GM12878 (cell line): ENCODE measurements at regions not wholly inside any gene's neighbourhood (a gene's known extent, or its start where the extent isn't known, plus 50 kb on each side); places are given as distances from the start of the nearest gene placed in this dataset.

Source experiments
- ATAC-seq: fragments of 200-7000 bp; cut with Tn5 transposase; 3 replicates; pipeline ENCODE4 v1.9.1; 2020; ENCODE audit warnings: mild to moderate bottlenecking, moderate library complexity
- BruUV-seq: library from RNA; stranded (reverse); fragments of 400-500 nt; replicated peaks from 2 replicates; lab custom pipeline; 2021; lab: Mats Ljungman, UMichigan
- CTCF ChIA-PET: fragments of 300-600 bp; sonication (Branson Sonifier 250); formaldehyde crosslinking; extraction: SDS; loops from one replicate; lab custom pipeline; 2021; ENCODE audit warnings: inconsistent platforms; lab: Yijun Ruan, JAX
- POLR2A ChIA-PET: fragments of 350-600 bp; formaldehyde crosslinking; extraction: SDS; loops from one replicate; lab custom pipeline; 2021; ENCODE audit warnings: inconsistent platforms; lab: Charles Lee
- RAD21 ChIA-PET: fragments of 300-600 bp; sonication (Branson Sonifier 250); formaldehyde crosslinking; loops from one replicate; lab custom pipeline; 2023; ENCODE audit warnings: antibody characterized with exemption; ENCODE audit not compliant: unreplicated experiment; lab: Charles Lee
- SMC1A ChIA-PET: fragments of 300-600 bp; sonication (Branson Sonifier 250); formaldehyde crosslinking; loops from one replicate; lab custom pipeline; 2023; ENCODE audit not compliant: unreplicated experiment, uncharacterized antibody; lab: Charles Lee
- DNase-seq: peaks from one replicate; pipeline ENCODE4 v3.0.0-alpha.2; 2011; ENCODE audit warnings: low read depth, low spot score
- FAIRE-seq: peaks from 3 replicates; lab custom pipeline; 2011; peaks lifted over from hg19 to GRCh38; lab: Jason Lieb, UNC
- H2AFZ ChIP-seq: 2 replicates; pipeline ENCODE4 v1.6.0; 2011; ENCODE audit warnings: low read depth, low read length, control low read depth; ENCODE audit not compliant: control insufficient read depth
- H3K27ac ChIP-seq: 2 replicates; pipeline ENCODE4 v1.5.1; 2011; ENCODE audit warnings: control low read depth; ENCODE audit not compliant: control insufficient read depth, insufficient read depth
- H3K27me3 ChIP-seq, 2 experiments: replicated peaks in 1 of 2; 2 replicates each; pipeline versions ENCODE4 v1.6.0 to v1.6.1; 2011; ENCODE audit warnings: low read length in 1 of 2; ENCODE audit not compliant: control insufficient read depth in 2 of 2, insufficient read depth in 2 of 2
- H3K36me3 ChIP-seq, 2 experiments: 2 replicates each; pipeline ENCODE4 v1.5.1; 2011; ENCODE audit warnings: low read length in 1 of 2; ENCODE audit not compliant: control insufficient read depth in 2 of 2, insufficient read depth in 2 of 2
- H3K4me1 ChIP-seq: 2 replicates; pipeline ENCODE4 v1.6.1; 2011; ENCODE audit warnings: mild to moderate bottlenecking, low read length, moderate library complexity, mixed read lengths; ENCODE audit not compliant: control insufficient read depth, insufficient read depth
- H3K4me2 ChIP-seq: 2 replicates; pipeline ENCODE4 v1.6.0; 2011; ENCODE audit warnings: control low read depth; ENCODE audit not compliant: control insufficient read depth, insufficient read depth
- H3K4me3 ChIP-seq: fragments of 200-600 bp; sonication (generic); 2 replicates; pipeline ENCODE4 v1.5.1; 2016
- H3K79me2 ChIP-seq: 2 replicates; pipeline ENCODE4 v1.6.0; 2011; ENCODE audit warnings: low read length; ENCODE audit not compliant: control insufficient read depth, insufficient read depth
- H3K9ac ChIP-seq: 2 replicates; pipeline ENCODE4 v1.8.0; 2011; ENCODE audit warnings: low read length, control low read depth, mixed read lengths; ENCODE audit not compliant: control insufficient read depth, insufficient read depth
- H3K9me3 ChIP-seq: replicated peaks from 3 replicates; pipeline ENCODE4 v1.5.1; 2011; ENCODE audit warnings: mild to moderate bottlenecking, low read length; ENCODE audit not compliant: control insufficient read depth, insufficient read depth
- H4K20me1 ChIP-seq: 2 replicates; pipeline ENCODE4 v1.6.0; 2011; ENCODE audit not compliant: control insufficient read depth, insufficient read depth
- ASH2L ChIP-seq: fragments of 300-600, 200-600 bp; sonication (generic); IDR thresholded peaks from 2 replicates; pipeline ENCODE4 v1.6.1; 2017; ENCODE audit warnings: low read depth, mild to moderate bottlenecking, borderline replicate concordance
- BCL11A ChIP-seq: IDR thresholded peaks from 2 replicates; pipeline ENCODE4 v1.6.1; 2011; ENCODE audit warnings: low read depth, low read length
- CREM ChIP-seq: IDR thresholded peaks from 2 replicates; pipeline ENCODE4 v1.6.1; 2014; ENCODE audit warnings: antibody characterized with exemption, low read depth
- MEF2B ChIP-seq: fragments of 450-650 bp; IDR thresholded peaks from 2 replicates; pipeline ENCODE4 v1.6.1; 2018; ENCODE audit warnings: mild to moderate bottlenecking, moderate library complexity; ENCODE audit not compliant: partially characterized antibody, poor library complexity, severe bottlenecking
- ZNF24 ChIP-seq: fragments of 450-650 bp; IDR thresholded peaks from 2 replicates; pipeline ENCODE4 v1.6.1; 2017; ENCODE audit warnings: antibody characterized with exemption, mild to moderate bottlenecking
- ZZZ3 ChIP-seq: IDR thresholded peaks from 2 replicates; pipeline ENCODE4 v1.6.1; 2011; ENCODE audit warnings: low read depth; ENCODE audit not compliant: control insufficient read depth, insufficient read length
- in situ Hi-C: fragments of 300-500 bp; cut with MboI; formaldehyde crosslinking; loops from 9 replicates; pipeline ENCODE4 v1.14.3; 2018; ENCODE audit warnings: mixed read lengths
- intact Hi-C: fragments of 100-400 bp; cut with micrococcal nuclease; formaldehyde crosslinking; loops from one replicate; pipeline ENCODE4 v1.14.2; 2022; ENCODE audit not compliant: unreplicated experiment
- TF ChIP-seq, protein P1 (sequence below): IDR thresholded peaks from 2 replicates; pipeline ENCODE4 v1.6.1; 2012; ENCODE audit warnings: mild to moderate bottlenecking, low read depth, low read length
- TF ChIP-seq, protein P2 (sequence below): fragments of 450-650 bp; IDR thresholded peaks from 2 replicates; pipeline ENCODE4 v1.6.1; 2017; ENCODE audit warnings: mild to moderate bottlenecking, moderate library complexity
- TF ChIP-seq, protein P3 (sequence below): fragments of 450-650 bp; IDR thresholded peaks from 2 replicates; pipeline ENCODE4 v1.6.1; 2014; ENCODE audit warnings: mild to moderate bottlenecking
- TF ChIP-seq, protein P4 (sequence below): fragments of 450-650 bp; IDR thresholded peaks from 2 replicates; pipeline ENCODE4 v1.6.1; 2017; ENCODE audit warnings: mild to moderate bottlenecking
- TF ChIP-seq, protein P5 (sequence below): fragments of 150-350 bp; IDR thresholded peaks from 2 replicates; pipeline ENCODE4 v1.6.1; 2016; ENCODE audit warnings: low read depth, low read length

DNA sequence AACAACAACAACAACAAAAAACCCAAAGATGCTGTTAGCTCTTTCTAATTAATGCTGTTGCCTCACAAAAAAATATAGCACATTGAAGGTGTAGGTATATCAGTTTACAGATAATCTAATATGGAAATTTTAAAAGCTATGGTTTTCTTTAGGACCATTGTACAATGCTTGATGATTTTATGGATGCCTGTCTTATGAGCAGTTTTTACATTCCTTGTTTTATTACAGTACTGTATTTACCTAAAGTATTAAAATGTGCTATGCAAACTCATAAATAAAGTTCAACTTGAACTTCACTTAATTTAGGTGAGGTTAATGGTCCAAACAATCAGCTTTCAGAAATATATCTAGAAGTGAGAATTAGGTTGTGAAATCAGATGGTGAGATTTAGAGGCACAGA, 212.2 kb upstream of the GOLIM4 start:
- POLR2A ChIA-PET = no interaction called here
- CTCF ChIA-PET = no interaction called here
- TF ChIP-seq, protein P1, sequence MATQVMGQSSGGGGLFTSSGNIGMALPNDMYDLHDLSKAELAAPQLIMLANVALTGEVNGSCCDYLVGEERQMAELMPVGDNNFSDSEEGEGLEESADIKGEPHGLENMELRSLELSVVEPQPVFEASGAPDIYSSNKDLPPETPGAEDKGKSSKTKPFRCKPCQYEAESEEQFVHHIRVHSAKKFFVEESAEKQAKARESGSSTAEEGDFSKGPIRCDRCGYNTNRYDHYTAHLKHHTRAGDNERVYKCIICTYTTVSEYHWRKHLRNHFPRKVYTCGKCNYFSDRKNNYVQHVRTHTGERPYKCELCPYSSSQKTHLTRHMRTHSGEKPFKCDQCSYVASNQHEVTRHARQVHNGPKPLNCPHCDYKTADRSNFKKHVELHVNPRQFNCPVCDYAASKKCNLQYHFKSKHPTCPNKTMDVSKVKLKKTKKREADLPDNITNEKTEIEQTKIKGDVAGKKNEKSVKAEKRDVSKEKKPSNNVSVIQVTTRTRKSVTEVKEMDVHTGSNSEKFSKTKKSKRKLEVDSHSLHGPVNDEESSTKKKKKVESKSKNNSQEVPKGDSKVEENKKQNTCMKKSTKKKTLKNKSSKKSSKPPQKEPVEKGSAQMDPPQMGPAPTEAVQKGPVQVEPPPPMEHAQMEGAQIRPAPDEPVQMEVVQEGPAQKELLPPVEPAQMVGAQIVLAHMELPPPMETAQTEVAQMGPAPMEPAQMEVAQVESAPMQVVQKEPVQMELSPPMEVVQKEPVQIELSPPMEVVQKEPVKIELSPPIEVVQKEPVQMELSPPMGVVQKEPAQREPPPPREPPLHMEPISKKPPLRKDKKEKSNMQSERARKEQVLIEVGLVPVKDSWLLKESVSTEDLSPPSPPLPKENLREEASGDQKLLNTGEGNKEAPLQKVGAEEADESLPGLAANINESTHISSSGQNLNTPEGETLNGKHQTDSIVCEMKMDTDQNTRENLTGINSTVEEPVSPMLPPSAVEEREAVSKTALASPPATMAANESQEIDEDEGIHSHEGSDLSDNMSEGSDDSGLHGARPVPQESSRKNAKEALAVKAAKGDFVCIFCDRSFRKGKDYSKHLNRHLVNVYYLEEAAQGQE = no peak
- TF ChIP-seq, protein P2, sequence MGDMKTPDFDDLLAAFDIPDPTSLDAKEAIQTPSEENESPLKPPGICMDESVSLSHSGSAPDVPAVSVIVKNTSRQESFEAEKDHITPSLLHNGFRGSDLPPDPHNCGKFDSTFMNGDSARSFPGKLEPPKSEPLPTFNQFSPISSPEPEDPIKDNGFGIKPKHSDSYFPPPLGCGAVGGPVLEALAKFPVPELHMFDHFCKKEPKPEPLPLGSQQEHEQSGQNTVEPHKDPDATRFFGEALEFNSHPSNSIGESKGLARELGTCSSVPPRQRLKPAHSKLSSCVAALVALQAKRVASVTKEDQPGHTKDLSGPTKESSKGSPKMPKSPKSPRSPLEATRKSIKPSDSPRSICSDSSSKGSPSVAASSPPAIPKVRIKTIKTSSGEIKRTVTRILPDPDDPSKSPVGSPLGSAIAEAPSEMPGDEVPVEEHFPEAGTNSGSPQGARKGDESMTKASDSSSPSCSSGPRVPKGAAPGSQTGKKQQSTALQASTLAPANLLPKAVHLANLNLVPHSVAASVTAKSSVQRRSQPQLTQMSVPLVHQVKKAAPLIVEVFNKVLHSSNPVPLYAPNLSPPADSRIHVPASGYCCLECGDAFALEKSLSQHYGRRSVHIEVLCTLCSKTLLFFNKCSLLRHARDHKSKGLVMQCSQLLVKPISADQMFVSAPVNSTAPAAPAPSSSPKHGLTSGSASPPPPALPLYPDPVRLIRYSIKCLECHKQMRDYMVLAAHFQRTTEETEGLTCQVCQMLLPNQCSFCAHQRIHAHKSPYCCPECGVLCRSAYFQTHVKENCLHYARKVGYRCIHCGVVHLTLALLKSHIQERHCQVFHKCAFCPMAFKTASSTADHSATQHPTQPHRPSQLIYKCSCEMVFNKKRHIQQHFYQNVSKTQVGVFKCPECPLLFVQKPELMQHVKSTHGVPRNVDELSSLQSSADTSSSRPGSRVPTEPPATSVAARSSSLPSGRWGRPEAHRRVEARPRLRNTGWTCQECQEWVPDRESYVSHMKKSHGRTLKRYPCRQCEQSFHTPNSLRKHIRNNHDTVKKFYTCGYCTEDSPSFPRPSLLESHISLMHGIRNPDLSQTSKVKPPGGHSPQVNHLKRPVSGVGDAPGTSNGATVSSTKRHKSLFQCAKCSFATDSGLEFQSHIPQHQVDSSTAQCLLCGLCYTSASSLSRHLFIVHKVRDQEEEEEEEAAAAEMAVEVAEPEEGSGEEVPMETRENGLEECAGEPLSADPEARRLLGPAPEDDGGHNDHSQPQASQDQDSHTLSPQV = no peak
- TF ChIP-seq ZNF24 (no peak), ZZZ3 (no peak), BCL11A (no peak), ASH2L (no peak), CREM (no peak), MEF2B (no peak)
- TF ChIP-seq, protein P3, sequence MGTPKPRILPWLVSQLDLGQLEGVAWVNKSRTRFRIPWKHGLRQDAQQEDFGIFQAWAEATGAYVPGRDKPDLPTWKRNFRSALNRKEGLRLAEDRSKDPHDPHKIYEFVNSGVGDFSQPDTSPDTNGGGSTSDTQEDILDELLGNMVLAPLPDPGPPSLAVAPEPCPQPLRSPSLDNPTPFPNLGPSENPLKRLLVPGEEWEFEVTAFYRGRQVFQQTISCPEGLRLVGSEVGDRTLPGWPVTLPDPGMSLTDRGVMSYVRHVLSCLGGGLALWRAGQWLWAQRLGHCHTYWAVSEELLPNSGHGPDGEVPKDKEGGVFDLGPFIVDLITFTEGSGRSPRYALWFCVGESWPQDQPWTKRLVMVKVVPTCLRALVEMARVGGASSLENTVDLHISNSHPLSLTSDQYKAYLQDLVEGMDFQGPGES = no peak
- TF ChIP-seq, protein P4, sequence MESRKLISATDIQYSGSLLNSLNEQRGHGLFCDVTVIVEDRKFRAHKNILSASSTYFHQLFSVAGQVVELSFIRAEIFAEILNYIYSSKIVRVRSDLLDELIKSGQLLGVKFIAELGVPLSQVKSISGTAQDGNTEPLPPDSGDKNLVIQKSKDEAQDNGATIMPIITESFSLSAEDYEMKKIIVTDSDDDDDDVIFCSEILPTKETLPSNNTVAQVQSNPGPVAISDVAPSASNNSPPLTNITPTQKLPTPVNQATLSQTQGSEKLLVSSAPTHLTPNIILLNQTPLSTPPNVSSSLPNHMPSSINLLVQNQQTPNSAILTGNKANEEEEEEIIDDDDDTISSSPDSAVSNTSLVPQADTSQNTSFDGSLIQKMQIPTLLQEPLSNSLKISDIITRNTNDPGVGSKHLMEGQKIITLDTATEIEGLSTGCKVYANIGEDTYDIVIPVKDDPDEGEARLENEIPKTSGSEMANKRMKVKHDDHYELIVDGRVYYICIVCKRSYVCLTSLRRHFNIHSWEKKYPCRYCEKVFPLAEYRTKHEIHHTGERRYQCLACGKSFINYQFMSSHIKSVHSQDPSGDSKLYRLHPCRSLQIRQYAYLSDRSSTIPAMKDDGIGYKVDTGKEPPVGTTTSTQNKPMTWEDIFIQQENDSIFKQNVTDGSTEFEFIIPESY = no peak
- TF ChIP-seq, protein P5, sequence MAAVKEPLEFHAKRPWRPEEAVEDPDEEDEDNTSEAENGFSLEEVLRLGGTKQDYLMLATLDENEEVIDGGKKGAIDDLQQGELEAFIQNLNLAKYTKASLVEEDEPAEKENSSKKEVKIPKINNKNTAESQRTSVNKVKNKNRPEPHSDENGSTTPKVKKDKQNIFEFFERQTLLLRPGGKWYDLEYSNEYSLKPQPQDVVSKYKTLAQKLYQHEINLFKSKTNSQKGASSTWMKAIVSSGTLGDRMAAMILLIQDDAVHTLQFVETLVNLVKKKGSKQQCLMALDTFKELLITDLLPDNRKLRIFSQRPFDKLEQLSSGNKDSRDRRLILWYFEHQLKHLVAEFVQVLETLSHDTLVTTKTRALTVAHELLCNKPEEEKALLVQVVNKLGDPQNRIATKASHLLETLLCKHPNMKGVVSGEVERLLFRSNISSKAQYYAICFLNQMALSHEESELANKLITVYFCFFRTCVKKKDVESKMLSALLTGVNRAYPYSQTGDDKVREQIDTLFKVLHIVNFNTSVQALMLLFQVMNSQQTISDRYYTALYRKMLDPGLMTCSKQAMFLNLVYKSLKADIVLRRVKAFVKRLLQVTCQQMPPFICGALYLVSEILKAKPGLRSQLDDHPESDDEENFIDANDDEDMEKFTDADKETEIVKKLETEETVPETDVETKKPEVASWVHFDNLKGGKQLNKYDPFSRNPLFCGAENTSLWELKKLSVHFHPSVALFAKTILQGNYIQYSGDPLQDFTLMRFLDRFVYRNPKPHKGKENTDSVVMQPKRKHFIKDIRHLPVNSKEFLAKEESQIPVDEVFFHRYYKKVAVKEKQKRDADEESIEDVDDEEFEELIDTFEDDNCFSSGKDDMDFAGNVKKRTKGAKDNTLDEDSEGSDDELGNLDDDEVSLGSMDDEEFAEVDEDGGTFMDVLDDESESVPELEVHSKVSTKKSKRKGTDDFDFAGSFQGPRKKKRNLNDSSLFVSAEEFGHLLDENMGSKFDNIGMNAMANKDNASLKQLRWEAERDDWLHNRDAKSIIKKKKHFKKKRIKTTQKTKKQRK = no peak

More for the DNA sequence above, 212.2 kb upstream of the GOLIM4 start:
- Histone ChIP-seq H4K20me1 (no peaks in the 10 kb centered on the region), H3K79me2 (no peaks in the 10 kb centered on the region), H3K36me3 (no peaks in the 10 kb centered on the region), H2AFZ (no peak overlapping the region), H3K4me1 (no peaks in the 10 kb centered on the region), H3K27me3 (no peaks in the 10 kb centered on the region), H3K27ac (no peak overlapping the region), H3K4me2 (no peak overlapping the region), H3K9ac (no peak overlapping the region), H3K4me3 (no peak overlapping the region), H3K9me3 (no peaks in the 10 kb centered on the region; the same call in 1 of the 3 replicates)
- in situ Hi-C loops (no loop called here), intact Hi-C loops (no loop called here)
- no peak for DNase-seq
- no peak for FAIRE-seq
- ChIA-PET SMC1A (interaction anchor here (1.0 kb wide), 1 partner anchor 9 kb away, joined by 4 read pairs; no protein-coding TSS in a partner anchor), RAD21 (no interaction called here)
- no TSS peak for BruUV-seq
- ATAC-seq = no peak
